Endothelial cell (in vitro differentiated cells): ENCODE measurements at regions not wholly inside any gene's neighbourhood (a gene's known extent, or its start where the extent isn't known, plus 50 kb on each side); places are given as distances from the start of the nearest gene placed in this dataset.

Experiments
- DNase-seq: peaks from one replicate; pipeline ENCODE4 v3.0.0; 2021; ENCODE audit warnings: low spot score
- H3K27ac Mint-ChIP-seq: one replicate; pipeline ENCODE4 v1.8.0; 2021; ENCODE audit warnings: mixed read lengths, inconsistent platforms; ENCODE audit not compliant: unreplicated experiment
- H3K27me3 Mint-ChIP-seq: one replicate; pipeline ENCODE4 v1.8.0; 2021; ENCODE audit warnings: mild to moderate bottlenecking, moderate library complexity, mixed read lengths, inconsistent platforms; ENCODE audit not compliant: unreplicated experiment
- H3K36me3 Mint-ChIP-seq: one replicate; pipeline ENCODE4 v1.8.0; 2021; ENCODE audit warnings: mild to moderate bottlenecking, low read depth, mixed read lengths, inconsistent platforms; ENCODE audit not compliant: unreplicated experiment
- H3K4me1 Mint-ChIP-seq: one replicate; pipeline ENCODE4 v1.8.0; 2021; ENCODE audit warnings: mild to moderate bottlenecking, mixed read lengths, inconsistent platforms; ENCODE audit not compliant: unreplicated experiment
- H3K4me3 Mint-ChIP-seq: one replicate; pipeline ENCODE4 v1.8.0; 2021; ENCODE audit warnings: mild to moderate bottlenecking, mixed read lengths, inconsistent platforms; ENCODE audit not compliant: unreplicated experiment
- H3K9me3 Mint-ChIP-seq: one replicate; pipeline ENCODE4 v1.8.0; 2021; ENCODE audit warnings: mixed read lengths, inconsistent platforms; ENCODE audit not compliant: unreplicated experiment
- TF ChIP-seq, protein P1 (sequence below): fragments of 200-600 bp; sonication (generic); IDR thresholded peaks from one replicate; pipeline ENCODE4 v1.5.0; 2021; ENCODE audit warnings: antibody characterized with exemption; ENCODE audit not compliant: unreplicated experiment

- no peak for DNase-seq
- no peak overlapping the region for H3K27ac Mint-ChIP-seq
- TF ChIP-seq, protein P1, sequence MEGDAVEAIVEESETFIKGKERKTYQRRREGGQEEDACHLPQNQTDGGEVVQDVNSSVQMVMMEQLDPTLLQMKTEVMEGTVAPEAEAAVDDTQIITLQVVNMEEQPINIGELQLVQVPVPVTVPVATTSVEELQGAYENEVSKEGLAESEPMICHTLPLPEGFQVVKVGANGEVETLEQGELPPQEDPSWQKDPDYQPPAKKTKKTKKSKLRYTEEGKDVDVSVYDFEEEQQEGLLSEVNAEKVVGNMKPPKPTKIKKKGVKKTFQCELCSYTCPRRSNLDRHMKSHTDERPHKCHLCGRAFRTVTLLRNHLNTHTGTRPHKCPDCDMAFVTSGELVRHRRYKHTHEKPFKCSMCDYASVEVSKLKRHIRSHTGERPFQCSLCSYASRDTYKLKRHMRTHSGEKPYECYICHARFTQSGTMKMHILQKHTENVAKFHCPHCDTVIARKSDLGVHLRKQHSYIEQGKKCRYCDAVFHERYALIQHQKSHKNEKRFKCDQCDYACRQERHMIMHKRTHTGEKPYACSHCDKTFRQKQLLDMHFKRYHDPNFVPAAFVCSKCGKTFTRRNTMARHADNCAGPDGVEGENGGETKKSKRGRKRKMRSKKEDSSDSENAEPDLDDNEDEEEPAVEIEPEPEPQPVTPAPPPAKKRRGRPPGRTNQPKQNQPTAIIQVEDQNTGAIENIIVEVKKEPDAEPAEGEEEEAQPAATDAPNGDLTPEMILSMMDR, result no peak
- no peaks in the 10 kb centered on the region for H3K36me3 Mint-ChIP-seq
- no peaks in the 10 kb centered on the region for H3K9me3 Mint-ChIP-seq
- H3K27me3 Mint-ChIP-seq, result no peaks in the 10 kb centered on the region
- H3K4me3 Mint-ChIP-seq, result no peak overlapping the region
- no peaks in the 10 kb centered on the region for H3K4me1 Mint-ChIP-seq
Observed at GRCh38 chr10:83182076-83182475, 957.2 kb upstream of the GHITM start.

DNA sequence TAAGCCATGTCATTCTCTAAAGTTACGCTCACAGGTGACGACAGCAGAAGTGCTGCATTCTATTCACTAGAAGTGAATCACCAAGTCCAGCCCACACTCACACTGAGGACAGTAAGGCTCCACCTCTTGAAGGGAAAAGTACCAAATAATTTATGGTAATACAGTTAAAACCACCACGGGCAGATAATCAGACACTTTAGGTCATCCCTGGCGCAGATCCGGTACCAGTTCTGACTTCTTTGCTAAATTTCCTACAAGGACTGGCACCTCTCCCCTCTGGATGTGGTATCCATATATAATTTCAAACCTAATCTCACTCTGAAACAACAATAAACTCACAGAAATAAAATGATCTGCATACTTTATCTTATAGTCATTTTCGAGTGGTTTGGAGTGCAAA lies 954.7 kb upstream of the GHITM start:
- Mint-ChIP-seq H3K27me3 (no peaks in the 10 kb centered on the region), H3K4me1 (no peaks in the 10 kb centered on the region)
- DNase-seq, result no peak

DNA sequence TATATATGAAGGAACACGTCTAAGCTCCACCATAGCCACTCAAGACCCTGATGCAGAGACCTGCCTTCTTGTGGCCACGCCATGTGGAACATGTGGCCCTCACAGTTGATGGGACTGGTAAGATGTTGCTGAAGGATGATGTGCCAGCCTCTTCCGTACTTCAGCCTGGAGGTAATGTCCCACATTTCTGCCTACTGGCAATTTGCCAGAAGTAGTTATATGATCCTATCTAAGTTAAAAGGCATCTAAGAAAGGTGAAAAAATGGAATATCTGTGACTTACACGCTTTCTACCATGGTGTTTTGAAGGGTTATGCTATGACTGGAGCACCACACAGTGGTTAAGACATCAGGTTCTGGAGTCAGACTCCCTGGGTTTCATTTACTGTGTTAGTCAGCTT lies 948.7 kb upstream of the GHITM start:
- no peaks in the 10 kb centered on the region for H3K36me3 Mint-ChIP-seq
- H3K9me3 Mint-ChIP-seq, result no peaks in the 10 kb centered on the region
- no peaks in the 10 kb centered on the region for H3K27me3 Mint-ChIP-seq
- no peaks in the 10 kb centered on the region for H3K4me1 Mint-ChIP-seq
- TF ChIP-seq, protein P1, result no peak
- no peak for DNase-seq
- no peak overlapping the region for H3K4me3 Mint-ChIP-seq
- H3K27ac Mint-ChIP-seq, result no peak overlapping the region

More for the DNA sequence above, 954.7 kb upstream of the GHITM start:
- no peak overlapping the region for H3K27ac Mint-ChIP-seq
- TF ChIP-seq, protein P1, result no peak
- no peaks in the 10 kb centered on the region for H3K36me3 Mint-ChIP-seq
- H3K4me3 Mint-ChIP-seq, result no peak overlapping the region
- H3K9me3 Mint-ChIP-seq, result no peaks in the 10 kb centered on the region

GRCh38 chr10:83193026-83193425 lies 946.3 kb upstream of the GHITM start:
- H3K27me3 Mint-ChIP-seq, result no peaks in the 10 kb centered on the region
- no peaks in the 10 kb centered on the region for H3K4me1 Mint-ChIP-seq
- DNase-seq, result no peak
- no peaks in the 10 kb centered on the region for H3K9me3 Mint-ChIP-seq
- TF ChIP-seq, protein P1, result no peak
- H3K36me3 Mint-ChIP-seq, result no peaks in the 10 kb centered on the region
- H3K27ac Mint-ChIP-seq, result no peak overlapping the region
- no peak overlapping the region for H3K4me3 Mint-ChIP-seq

GRCh38 chr10:83195021-83195420 lies 944.3 kb upstream of the GHITM start:
- H3K27ac Mint-ChIP-seq, result no peak overlapping the region
- H3K36me3 Mint-ChIP-seq, result no peaks in the 10 kb centered on the region
- TF ChIP-seq, protein P1, result no peak
- H3K4me1 Mint-ChIP-seq, result peaks cover 3% of the 10 kb centered on the region
- H3K4me3 Mint-ChIP-seq, result no peak overlapping the region
- H3K9me3 Mint-ChIP-seq, result no peaks in the 10 kb centered on the region
- H3K27me3 Mint-ChIP-seq, result no peaks in the 10 kb centered on the region
- no peak for DNase-seq
